ENCODE measurements at regions not wholly inside any gene's neighbourhood (a gene's known extent, or its start where the extent isn't known, plus 50 kb on each side); places are given as distances from the start of the nearest gene placed in this dataset.

DNA sequence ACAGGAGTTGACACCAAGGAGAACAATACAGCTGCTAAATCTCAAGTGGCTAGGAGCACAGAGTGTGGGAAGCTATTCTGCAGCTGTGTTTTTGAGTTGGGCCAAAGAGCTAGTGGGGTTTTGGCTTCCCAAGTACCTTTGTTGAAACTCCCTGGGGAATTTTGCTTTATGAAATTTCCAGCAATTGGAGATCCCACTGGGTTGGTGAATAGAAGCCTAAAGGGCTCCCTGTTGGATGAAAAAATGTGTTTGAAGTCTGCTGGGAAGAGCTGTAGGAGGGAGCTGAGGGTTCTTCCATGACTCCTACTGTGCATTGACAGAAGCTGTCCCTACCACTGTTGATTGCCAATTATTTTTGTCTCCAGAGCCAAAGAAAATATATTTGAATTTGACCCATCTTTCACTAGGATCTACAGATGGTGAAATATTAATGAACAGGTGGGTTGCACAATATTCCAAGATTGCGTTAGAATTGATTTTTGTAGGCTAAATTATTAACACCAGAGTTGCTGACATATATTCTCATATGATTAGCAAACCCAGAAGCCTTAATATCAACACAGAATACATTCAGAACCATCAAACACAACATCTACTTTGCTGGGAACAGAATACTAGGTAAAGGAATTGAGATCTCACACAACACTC lies 95.4 kb upstream of the CYP1B1 start:
- Histone ChIP-seq H3K4me3 (no peak overlapping the region), H3K27me3 (no peaks in the 10 kb centered on the region), H3K4me1 (no peaks in the 10 kb centered on the region), H3K27ac (no peak overlapping the region), H3K36me3 (no peaks in the 10 kb centered on the region), H3K9me3 (replicated peaks) (no peaks in the 10 kb centered on the region)
- no peak for DNase-seq

DNA sequence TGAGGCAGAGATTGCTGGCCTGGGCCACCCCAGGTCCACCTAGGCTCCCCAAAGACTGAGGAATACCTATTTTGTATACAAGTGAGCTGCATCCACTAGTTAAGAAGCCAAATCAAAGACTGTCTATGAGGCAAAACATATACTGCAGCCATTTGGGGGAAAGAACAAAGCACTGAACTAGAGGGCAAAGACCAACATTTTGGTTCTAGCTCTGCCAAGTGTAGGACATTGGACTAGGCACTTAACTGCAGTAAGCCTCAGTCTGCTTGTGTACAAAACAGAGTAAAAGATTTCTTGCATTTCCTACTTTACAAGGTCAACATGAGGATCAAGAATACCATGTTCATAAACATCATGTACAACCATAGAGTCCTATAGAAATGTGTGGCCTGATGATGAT lies 94.8 kb upstream of the CYP1B1 start:
- Histone ChIP-seq H3K27ac (no peak overlapping the region), H3K4me1 (no peaks in the 10 kb centered on the region), H3K4me3 (no peak overlapping the region), H3K27me3 (no peaks in the 10 kb centered on the region), H3K9me3 (replicated peaks) (no peaks in the 10 kb centered on the region), H3K36me3 (no peaks in the 10 kb centered on the region)
- no peak for DNase-seq

DNA sequence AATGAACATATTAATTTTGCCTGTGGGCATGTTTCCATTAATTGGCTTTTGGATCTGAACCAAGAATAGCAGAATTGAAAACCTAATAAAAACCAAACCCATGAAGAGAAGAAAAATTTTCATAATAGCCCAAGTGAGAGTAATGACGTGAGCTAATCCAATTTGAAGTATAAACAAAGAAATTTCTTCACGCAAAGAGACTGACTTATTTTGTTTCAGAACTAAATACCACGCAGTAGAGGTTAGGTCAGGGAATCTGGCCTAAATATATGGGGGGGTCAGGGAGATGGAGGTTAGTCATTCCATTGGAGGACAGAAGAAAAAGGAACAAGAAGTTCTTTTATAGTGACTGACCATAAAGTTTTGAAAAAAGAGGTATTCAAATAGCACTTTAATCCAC lies 94.1 kb upstream of the CYP1B1 start:
- no peak for DNase-seq
- no peak overlapping the region for H3K27ac ChIP-seq

DNA sequence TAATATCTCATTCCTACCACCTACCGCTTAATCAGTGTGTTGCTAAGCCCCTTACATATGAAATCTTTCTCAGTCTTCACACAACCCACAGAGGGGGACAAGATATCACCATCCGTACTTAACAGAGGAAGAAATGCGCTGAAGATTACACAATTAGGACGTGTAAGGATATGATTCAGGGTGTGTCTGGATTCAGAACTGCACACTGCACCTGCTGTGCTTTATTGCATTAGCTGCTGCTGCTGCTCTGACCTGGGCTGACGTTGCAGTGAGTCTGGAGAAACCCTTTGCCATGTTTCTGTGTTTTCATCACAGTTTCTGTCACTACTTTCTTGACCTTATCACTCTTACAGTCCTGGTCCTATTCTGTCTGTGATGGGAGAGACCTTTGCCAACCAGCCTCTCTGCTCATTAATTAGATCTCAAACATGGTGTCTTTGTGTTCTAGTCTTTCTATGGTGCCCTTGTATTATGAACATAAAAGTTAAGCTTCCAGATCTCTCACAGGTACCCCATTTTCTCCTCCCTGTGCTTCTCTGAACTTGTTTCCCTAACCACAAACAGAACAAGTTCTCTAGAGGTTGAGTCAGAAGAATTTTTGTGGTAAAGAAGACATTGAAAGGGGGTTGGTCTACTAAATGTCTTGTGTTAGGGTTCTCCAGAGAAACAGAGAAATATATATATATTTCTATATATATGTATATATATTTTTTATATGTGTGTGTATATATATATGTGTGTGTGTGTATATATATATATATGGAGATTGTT lies 92.9 kb upstream of the CYP1B1 start:
- Histone ChIP-seq H3K27me3 (peaks cover 4% of the 10 kb centered on the region; the same call in 1 of the 2 replicates), H3K4me3 (no peak overlapping the region), H3K9me3 (replicated peaks) (no peaks in the 10 kb centered on the region), H3K27ac (no peak overlapping the region), H3K36me3 (no peaks in the 10 kb centered on the region), H3K4me1 (no peaks in the 10 kb centered on the region)
- DNase-seq, result no peak

More for the DNA sequence above, 94.1 kb upstream of the CYP1B1 start:
- H3K4me1 ChIP-seq, result no peaks in the 10 kb centered on the region
- H3K9me3 ChIP-seq (replicated peaks), result no peaks in the 10 kb centered on the region
- no peaks in the 10 kb centered on the region for H3K36me3 ChIP-seq
- no peak overlapping the region for H3K4me3 ChIP-seq
- H3K27me3 ChIP-seq, result peaks cover under 1% of the 10 kb centered on the region; the same call in 1 of the 2 replicates

DNA sequence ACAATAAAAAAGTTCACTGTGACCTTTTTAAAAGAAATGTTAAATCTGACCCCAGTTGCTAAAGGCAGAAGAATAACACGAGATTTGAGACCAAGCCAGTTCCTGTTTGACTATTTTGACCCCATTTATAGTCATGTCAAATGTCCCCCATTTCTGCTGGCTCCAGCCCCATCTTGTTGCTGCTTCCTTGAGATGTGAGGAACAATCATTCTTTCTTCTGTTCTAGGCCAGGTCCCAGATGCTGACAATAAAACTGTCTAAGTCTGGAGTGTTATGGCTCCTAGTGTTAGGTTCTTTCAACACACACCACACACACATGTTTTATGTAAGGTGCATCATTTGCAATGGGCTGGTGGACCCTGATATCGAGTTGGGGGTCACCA lies 92.0 kb upstream of the CYP1B1 start:
- Histone ChIP-seq H3K36me3 (no peaks in the 10 kb centered on the region), H3K9me3 (replicated peaks) (no peaks in the 10 kb centered on the region), H3K4me3 (no peak overlapping the region), H3K4me1 (no peaks in the 10 kb centered on the region), H3K27ac (no peak overlapping the region), H3K27me3 (peaks cover 4% of the 10 kb centered on the region; the same call in 1 of the 2 replicates)
- no peak for DNase-seq

DNA sequence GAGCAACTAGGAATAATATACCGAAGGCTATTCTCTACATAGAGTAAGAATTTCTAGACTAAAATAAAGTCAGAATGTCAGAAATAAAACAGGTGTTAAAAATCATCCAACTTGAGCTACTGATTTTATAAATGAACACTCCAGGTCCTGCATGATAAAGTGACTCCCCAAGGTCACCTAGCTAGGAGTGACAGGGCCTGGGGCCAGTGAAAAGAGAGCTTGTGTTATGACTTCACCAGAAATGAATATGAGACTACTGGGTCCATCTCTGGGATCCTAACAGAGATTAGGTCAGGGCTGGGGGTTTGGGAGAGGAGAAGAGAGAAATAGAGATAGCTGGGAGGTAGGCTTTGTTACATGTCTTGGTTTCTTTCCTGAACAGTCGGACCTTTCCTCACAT lies 89.7 kb upstream of the CYP1B1 start:
- H3K4me3 ChIP-seq, result no peak overlapping the region
- DNase-seq, result no peak
- no peaks in the 10 kb centered on the region for H3K9me3 ChIP-seq (replicated peaks)
- no peaks in the 10 kb centered on the region for H3K4me1 ChIP-seq
- peaks cover 7% of the 10 kb centered on the region; the same call in 1 of the 2 replicates for H3K27me3 ChIP-seq
- H3K36me3 ChIP-seq, result no peaks in the 10 kb centered on the region
- no peak overlapping the region for H3K27ac ChIP-seq

DNA sequence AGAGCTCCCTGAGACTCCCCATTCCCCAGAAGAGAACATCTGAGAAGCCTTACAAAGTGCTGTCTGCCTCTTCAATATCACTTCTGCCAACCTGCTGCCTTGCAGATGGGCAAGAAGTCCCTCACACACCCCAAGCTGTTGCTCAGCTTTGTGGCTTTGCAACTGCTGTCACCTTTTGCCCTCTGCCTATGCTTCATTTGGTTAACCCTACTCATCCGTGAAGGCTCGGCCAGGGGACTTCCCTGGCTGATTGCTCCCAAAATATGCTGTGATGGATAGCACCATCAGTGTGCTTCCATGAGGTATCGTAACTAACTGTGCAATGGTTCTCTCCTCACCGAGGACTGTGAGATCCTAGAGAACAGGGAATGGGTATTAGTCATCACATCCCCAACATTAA lies 88.9 kb upstream of the CYP1B1 start:
- H3K9me3 ChIP-seq (replicated peaks), result no peaks in the 10 kb centered on the region
- H3K27ac ChIP-seq, result no peak overlapping the region
- no peaks in the 10 kb centered on the region for H3K4me1 ChIP-seq
- no peak overlapping the region for H3K4me3 ChIP-seq
- H3K36me3 ChIP-seq, result no peaks in the 10 kb centered on the region
- H3K27me3 ChIP-seq, result peaks cover 7% of the 10 kb centered on the region; the same call in 1 of the 2 replicates
- DNase-seq, result no peak

DNA sequence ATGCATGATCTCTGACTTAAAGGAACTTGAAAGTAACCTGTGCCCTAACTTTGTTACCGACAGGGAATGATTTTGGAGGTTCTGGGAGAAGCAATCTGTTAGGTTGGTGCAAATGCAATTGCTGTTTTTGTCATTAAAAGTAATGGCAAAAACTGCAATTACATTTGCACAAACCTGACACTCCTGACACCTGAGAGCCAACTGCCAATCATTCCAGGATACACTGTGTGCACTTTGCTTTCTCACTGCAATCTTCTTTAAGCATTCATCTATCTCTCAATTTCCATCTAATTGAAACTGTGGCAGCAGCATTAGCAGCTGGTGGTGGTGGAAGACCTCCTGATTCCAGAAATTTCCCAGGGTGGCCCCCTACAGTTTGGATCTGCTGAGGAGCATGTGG lies 87.6 kb upstream of the CYP1B1 start:
- Histone ChIP-seq H3K27me3 (peaks cover 7% of the 10 kb centered on the region; the same call in 1 of the 2 replicates), H3K27ac (no peak overlapping the region), H3K9me3 (replicated peaks) (no peaks in the 10 kb centered on the region), H3K36me3 (no peaks in the 10 kb centered on the region), H3K4me1 (no peaks in the 10 kb centered on the region), H3K4me3 (no peak overlapping the region)
- DNase-seq, result no peak

DNA sequence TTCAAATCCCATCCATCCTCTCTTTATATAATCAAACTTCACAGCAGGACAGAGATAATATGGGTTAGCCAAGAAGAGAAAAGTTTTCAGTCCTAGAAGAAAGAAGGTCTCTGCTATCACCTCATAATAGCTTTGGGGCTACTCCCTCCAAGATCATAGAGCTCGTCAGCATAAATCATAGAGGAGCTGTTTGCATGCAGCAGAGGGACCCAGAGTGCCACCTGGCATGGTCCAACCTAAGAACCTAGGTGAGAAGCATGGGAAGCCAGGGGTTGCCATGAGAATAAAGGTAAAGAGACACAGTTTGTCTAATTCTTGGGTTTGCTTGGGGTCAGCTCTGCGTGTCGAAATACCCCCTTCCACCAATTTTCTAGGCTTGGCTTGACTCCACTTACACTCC lies 87.1 kb upstream of the CYP1B1 start:
- no peaks in the 10 kb centered on the region for H3K9me3 ChIP-seq (replicated peaks)
- H3K4me3 ChIP-seq, result no peak overlapping the region
- H3K4me1 ChIP-seq, result no peaks in the 10 kb centered on the region
- no peak overlapping the region for H3K27ac ChIP-seq
- peaks cover 7% of the 10 kb centered on the region; the same call in 1 of the 2 replicates for H3K27me3 ChIP-seq
- H3K36me3 ChIP-seq, result no peaks in the 10 kb centered on the region
- DNase-seq, result no peak

DNA sequence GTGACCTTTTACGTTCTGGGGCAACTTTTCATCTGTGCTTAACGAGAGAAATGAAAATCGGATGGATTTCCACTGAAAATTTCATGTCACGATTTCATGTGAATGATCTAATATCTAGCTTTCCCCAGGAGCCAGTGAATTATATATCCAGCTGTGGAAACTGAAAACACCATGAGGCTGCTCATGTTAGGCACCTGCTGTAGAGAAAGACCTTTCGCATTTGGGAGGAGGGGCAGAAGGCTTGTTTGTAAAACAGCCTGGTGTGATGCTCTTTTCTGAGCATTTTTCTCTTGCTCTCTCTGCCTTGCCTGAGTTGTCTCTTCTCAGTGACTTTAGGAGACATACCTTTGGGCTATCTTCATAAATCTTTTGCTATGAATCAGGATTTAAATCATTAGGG lies 84.6 kb upstream of the CYP1B1 start:
- Histone ChIP-seq H3K4me3 (no peak overlapping the region), H3K27me3 (peaks cover 7% of the 10 kb centered on the region; the same call in 1 of the 2 replicates), H3K36me3 (no peaks in the 10 kb centered on the region), H3K4me1 (no peaks in the 10 kb centered on the region), H3K27ac (no peak overlapping the region), H3K9me3 (replicated peaks) (no peaks in the 10 kb centered on the region)
- DNase-seq, result no peak

DNA sequence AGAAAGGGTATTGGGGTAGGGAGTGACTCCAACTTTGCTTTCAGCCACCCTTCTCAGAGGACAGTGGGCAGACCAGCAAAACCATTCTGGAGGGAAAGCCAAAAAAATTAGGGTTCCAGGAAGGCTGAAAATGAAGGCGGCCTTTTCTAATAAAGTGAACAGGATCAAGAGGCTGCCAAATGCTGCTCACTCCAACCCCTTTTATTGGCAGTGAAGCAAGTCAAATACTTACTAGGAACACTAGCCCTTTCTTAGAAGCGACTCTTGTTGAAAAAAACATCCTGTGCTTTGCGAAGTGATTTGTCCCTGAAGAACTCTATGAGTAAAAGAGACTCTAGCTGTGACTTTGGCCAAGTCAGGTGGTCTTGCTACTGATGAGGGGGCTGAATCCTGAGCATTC lies 83.6 kb upstream of the CYP1B1 start:
- H3K36me3 ChIP-seq, result no peaks in the 10 kb centered on the region
- H3K27ac ChIP-seq, result no peak overlapping the region
- H3K9me3 ChIP-seq (replicated peaks), result no peaks in the 10 kb centered on the region
- H3K4me1 ChIP-seq, result no peaks in the 10 kb centered on the region
- no peak overlapping the region for H3K4me3 ChIP-seq
- peaks cover 8% of the 10 kb centered on the region; the same call in 1 of the 2 replicates for H3K27me3 ChIP-seq
- no peak for DNase-seq

DNA sequence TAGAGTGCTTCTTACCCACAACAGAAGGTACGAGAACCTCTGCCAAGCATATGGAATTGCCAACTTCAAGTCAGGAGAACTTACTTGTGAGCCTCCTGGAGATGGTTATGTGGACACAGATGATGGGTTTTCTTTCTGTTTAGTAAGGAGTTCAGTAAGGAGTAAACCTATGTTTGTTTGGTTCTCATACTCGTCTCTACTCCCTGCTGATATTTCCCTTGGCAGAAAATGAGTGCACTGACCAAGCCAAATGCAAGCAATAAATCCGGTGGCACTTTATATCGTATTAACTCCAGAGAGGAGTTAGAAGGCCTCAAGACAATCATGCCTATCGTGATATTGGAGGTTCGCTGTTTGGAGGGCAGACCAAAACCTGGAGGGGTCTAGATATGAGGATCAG lies 83.2 kb upstream of the CYP1B1 start:
- DNase-seq, result no peak
- H3K9me3 ChIP-seq (replicated peaks), result no peaks in the 10 kb centered on the region
- no peaks in the 10 kb centered on the region for H3K4me1 ChIP-seq
- peaks cover 8% of the 10 kb centered on the region; the same call in 1 of the 2 replicates for H3K27me3 ChIP-seq
- H3K4me3 ChIP-seq, result no peak overlapping the region
- no peak overlapping the region for H3K27ac ChIP-seq
- H3K36me3 ChIP-seq, result no peaks in the 10 kb centered on the region

DNA sequence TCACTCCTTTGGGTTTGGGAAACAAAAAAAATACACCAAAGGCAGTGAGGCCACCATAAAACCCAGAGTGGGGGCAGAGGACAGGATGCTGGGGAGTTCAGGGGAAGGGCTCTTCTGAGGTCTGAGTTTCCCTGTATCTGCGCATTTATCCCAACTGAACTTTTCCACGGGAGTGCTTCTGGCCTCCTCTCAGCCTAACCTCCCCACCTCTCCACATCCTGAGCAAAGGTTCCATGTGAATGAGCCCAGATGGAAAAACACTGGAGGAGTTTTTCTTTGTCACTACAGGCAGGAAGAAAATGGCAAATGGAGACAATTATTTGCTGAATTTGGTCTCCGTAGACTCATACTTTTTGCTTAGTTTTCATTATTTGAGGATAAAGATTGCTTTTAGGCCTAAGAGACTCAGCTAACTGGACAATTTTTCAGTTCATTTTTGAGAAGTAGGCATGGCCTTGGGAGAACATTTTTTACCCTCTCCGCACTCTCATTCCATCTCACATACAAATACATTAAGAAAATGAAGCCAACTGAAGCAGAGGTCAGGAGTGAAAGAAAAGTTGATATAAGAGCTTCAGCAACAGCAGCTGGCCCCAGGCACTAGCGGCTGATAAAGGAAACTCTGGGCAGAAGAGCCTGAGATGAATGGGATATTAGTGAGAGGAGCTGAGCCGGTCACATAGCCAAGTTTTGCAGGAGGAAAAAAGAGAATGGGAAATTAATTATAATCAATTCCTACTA lies 82.6 kb upstream of the CYP1B1 start:
- Histone ChIP-seq H3K27me3 (peaks cover 8% of the 10 kb centered on the region; the same call in 1 of the 2 replicates), H3K36me3 (no peaks in the 10 kb centered on the region), H3K4me3 (no peak overlapping the region), H3K27ac (no peak overlapping the region), H3K9me3 (replicated peaks) (no peaks in the 10 kb centered on the region), H3K4me1 (no peaks in the 10 kb centered on the region)
- DNase-seq, result no peak

DNA sequence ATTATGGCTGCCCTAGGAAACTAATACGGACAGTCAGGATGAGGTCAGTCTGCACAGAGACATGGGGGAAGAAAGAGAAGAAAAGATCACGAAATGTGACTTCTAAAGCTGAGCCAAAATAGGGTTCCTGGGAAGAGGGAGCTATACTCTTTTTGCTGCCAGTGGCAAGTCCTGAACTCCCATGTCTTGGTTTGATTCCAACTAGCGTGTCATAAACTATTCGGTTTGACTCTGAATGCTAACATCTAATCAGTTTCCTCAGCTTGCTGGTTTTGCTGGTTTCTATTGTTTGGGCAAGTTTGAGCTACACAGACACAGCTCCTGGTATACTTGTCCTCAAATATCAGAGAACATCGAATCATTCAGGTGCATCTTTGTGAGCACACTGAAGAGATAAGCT lies 80.5 kb upstream of the CYP1B1 start:
- Histone ChIP-seq H3K4me1 (no peaks in the 10 kb centered on the region), H3K4me3 (no peak overlapping the region), H3K36me3 (no peaks in the 10 kb centered on the region), H3K27me3 (peaks cover 5% of the 10 kb centered on the region; the same call in 1 of the 2 replicates), H3K27ac (no peak overlapping the region), H3K9me3 (replicated peaks) (no peaks in the 10 kb centered on the region)
- no peak for DNase-seq

DNA sequence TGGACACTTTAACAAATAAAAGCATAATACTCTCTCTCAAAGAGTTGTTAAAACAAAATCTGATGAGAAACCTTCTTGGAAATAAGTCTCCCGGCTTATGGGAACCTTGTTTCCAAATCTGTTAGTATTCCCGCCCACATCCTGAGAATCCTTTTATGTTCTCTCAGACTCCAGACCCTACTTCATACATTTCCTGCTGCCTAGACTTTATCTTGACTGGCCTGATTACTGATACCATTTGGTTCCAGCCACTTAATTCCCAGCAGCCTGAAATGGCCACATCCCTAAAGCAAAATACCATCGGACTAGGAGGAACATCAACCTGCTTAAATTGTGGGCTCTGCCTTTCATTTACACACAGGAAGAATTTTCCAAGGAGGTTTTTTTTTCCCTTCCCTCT lies 79.1 kb upstream of the CYP1B1 start:
- Histone ChIP-seq H3K36me3 (no peaks in the 10 kb centered on the region), H3K27ac (no peak overlapping the region), H3K4me1 (no peaks in the 10 kb centered on the region), H3K27me3 (peaks cover 5% of the 10 kb centered on the region; the same call in 1 of the 2 replicates), H3K4me3 (no peak overlapping the region), H3K9me3 (replicated peaks) (no peaks in the 10 kb centered on the region)
- no peak for DNase-seq
